Transverse colon (tissue), 4 donors: ENCODE measurements at regions not wholly inside any gene's neighbourhood (a gene's known extent, or its start where the extent isn't known, plus 50 kb on each side); places are given as distances from the start of the nearest gene placed in this dataset.

Experiments
- POLR2A ChIP-seq: fragments of 450-650 bp; IDR thresholded peaks from one replicate; pipeline ENCODE4 v1.6.1; 2016; ENCODE audit warnings: antibody characterized with exemption, mild to moderate bottlenecking, moderate library complexity
- POLR2AphosphoS5 ChIP-seq, 3 donors: sonication (generic); formaldehyde crosslinking; IDR thresholded peaks; one replicate each; pipeline ENCODE4 v1.6.1; 2016; ENCODE audit warnings: antibody characterized with exemption in 3 of 3
- TF ChIP-seq, protein P1 (sequence below), 5 experiments: fragments of 200-600 bp in 3 of 5; fragments of 450-650 bp in 2 of 5; sonication (generic) in 3 of 5; IDR thresholded peaks; 1 replicate in 2 of 5; 2 replicates in 3 of 5; pipeline ENCODE4 v1.5.1; 2016 to 2017; ENCODE audit warnings: antibody characterized with exemption in 5 of 5, inconsistent platforms in 3 of 5, mild to moderate bottlenecking in 2 of 5, moderate library complexity in 1 of 5

- TF ChIP-seq POLR2A: no peak
- TF ChIP-seq, protein P1, sequence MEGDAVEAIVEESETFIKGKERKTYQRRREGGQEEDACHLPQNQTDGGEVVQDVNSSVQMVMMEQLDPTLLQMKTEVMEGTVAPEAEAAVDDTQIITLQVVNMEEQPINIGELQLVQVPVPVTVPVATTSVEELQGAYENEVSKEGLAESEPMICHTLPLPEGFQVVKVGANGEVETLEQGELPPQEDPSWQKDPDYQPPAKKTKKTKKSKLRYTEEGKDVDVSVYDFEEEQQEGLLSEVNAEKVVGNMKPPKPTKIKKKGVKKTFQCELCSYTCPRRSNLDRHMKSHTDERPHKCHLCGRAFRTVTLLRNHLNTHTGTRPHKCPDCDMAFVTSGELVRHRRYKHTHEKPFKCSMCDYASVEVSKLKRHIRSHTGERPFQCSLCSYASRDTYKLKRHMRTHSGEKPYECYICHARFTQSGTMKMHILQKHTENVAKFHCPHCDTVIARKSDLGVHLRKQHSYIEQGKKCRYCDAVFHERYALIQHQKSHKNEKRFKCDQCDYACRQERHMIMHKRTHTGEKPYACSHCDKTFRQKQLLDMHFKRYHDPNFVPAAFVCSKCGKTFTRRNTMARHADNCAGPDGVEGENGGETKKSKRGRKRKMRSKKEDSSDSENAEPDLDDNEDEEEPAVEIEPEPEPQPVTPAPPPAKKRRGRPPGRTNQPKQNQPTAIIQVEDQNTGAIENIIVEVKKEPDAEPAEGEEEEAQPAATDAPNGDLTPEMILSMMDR (IDR thresholded peaks at IDR 0.05): no peak
- TF ChIP-seq POLR2AphosphoS5 (IDR thresholded peaks at IDR 0.05): no peak
Observed at GRCh38 chr7:67821116-67821515, 824.5 kb downstream of the TYW1 start.
